Right renal cortex interstitium (tissue), 3 donors: ENCODE measurements at regions not wholly inside any gene's neighbourhood (a gene's known extent, or its start where the extent isn't known, plus 50 kb on each side); places are given as distances from the start of the nearest gene placed in this dataset.
"Not testable (repeated sequence)": the region's sequence is repeated elsewhere in the genome, so short reads cannot be mapped to it uniquely, and the experiment has no call there.

Experiments used
- DNase-seq, 3 donors: peaks; one replicate each; pipeline ENCODE4 v3.0.0-alpha.2; 2013; ENCODE audit warnings: low read depth in 3 of 3, low spot score in 2 of 3

- DNase-seq: no peak
Measured at GRCh38 chr9:124124729-124125650, 113.4 kb downstream of the LHX2 start.

- DNase-seq: no peak
Measured at GRCh38 chr9:124125651-124125977, 114.0 kb downstream of the LHX2 start.

- DNase-seq: peak; percentile 12 to 39 (median 39)
Measured at GRCh38 chr9:124126648-124127646, 115.4 kb downstream of the LHX2 start.

- no peak for DNase-seq
Measured at GRCh38 chr9:124128568-124129166, 117.1 kb downstream of the LHX2 start.

- no peak for DNase-seq
Measured at GRCh38 chr9:124130277-124131075, 118.9 kb downstream of the LHX2 start.

- DNase-seq: not testable (repeated sequence)
Measured at GRCh38 chr9:124131518-124131917, 120.0 kb downstream of the LHX2 start.

- DNase-seq: no peak
Measured at GRCh38 chr9:124132671-124133147, 121.1 kb downstream of the LHX2 start.

DNA sequence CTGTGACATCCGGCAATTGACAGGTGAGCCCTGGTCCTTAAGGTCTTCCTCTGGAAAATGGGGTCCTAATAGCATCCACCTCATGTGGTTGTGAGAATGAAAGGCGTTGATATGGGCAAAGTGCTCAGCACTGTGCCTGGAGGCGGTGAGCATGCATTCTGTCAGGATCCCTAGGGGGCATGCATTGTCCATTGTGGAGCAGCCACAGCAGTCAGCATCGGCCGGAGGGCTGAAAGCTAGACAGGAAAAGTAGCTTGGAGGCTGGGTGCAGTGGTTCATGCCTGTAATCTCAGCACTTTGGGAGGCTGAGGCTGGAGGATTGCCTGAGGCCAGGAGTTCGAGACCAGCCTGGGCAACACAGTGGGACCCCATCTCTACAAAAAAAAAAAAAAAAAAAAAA is 122.2 kb downstream of the LHX2 start:
- no peak for DNase-seq

DNA sequence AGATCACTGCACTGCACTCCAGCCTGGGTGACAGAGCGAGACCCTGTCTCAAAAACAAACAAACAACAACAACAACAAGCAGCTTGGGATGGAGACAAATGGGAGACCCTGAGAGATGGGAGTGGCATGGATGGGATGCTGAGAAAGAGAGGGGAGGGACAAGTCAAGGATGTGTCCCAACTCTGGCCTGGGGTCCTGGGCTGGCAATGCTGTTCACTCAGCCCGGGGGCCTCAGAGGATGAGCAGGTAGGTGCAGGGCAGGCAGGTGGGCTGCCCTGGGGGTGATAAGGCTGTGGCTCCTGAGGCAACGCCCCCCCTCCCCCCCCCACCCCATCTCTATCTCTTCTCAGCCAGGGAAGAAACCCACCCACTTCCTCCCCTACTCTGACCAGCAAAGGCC is 123.0 kb downstream of the LHX2 start:
- DNase-seq: no peak

- no peak for DNase-seq
Measured at GRCh38 chr9:124135813-124136365, 121.9 kb upstream of the NEK6 start.

GRCh38 chr9:124137009-124137943 is 120.5 kb upstream of the NEK6 start:
- DNase-seq: no peak

DNA sequence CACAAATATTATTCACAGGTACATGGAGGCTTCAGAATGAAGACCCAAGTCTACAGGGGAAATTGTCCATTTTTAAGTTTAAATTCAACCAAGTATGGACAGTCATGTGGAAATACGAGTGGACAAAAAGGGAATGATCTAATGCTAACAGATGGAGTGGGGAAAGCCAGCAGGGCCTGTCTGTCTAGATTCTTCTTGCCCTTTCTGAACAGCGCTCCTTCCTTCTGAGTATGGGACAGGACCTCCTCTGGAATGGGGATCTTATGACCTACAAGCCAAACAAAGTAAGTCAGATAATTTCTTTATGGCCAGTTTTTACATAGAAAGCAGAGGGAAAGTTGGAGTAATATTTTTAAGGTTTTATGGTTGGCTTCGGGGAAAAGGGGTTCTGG is 119.8 kb upstream of the NEK6 start:
- DNase-seq: no peak

- no peak for DNase-seq
Measured at GRCh38 chr9:124139001-124139400, 118.7 kb upstream of the NEK6 start.

- DNase-seq: no peak
Measured at GRCh38 chr9:124140941-124141568, 116.7 kb upstream of the NEK6 start.

DNA sequence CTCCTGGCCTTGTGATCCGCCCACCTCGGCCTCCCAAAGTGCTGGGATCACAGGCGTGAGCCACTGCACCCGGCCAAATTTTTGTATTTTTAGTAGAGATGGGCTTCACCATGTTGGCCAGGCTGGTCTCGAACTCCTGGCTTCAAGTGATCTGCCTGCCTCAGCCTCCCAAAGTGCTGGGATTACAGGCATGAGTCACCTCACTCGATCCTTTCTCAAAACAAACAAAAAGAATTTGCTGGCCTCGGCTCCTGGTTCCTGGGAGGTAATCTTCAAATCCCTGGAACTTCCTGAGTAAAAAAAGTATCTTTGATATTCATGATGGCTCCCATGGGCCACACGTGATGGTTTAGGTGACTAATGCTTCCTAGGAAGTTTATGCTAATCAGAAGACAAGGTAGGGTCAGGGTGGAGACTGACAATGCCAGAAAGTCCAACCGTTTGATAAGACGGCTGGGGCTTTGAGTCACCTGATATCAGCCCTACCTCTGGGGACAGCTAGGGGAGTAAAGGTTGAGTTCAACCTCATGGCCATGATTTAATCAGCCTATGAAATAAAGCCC is 113.1 kb upstream of the NEK6 start:
- DNase-seq: not testable (repeated sequence)

GRCh38 chr9:124146031-124146561 is 111.7 kb upstream of the NEK6 start:
- no peak for DNase-seq

GRCh38 chr9:124149992-124150391 is 107.8 kb upstream of the NEK6 start:
- DNase-seq: no peak
